Keratinocyte (primary cell): ENCODE measurements at regions not wholly inside any gene's neighbourhood (a gene's known extent, or its start where the extent isn't known, plus 50 kb on each side); places are given as distances from the start of the nearest gene placed in this dataset.

Experiments
- DNase-seq: peaks from one replicate; pipeline ENCODE4 v3.0.0-alpha.2; 2011; ENCODE audit warnings: low read depth, missing footprints, low spot score
- FAIRE-seq: peaks from 2 replicates; lab custom pipeline; 2011; peaks lifted over from hg19 to GRCh38; lab: Jason Lieb, UNC
- H2AFZ ChIP-seq: 2 replicates; pipeline ENCODE4 v1.6.0; 2012; ENCODE audit warnings: low read length, control low read depth, inconsistent platforms; ENCODE audit not compliant: control insufficient read depth
- H3K27ac ChIP-seq: 2 replicates; pipeline ENCODE4 v1.5.1; 2011; ENCODE audit warnings: low read length; ENCODE audit not compliant: control insufficient read depth, insufficient read depth
- H3K27me3 ChIP-seq: 3 replicates; pipeline ENCODE4 v1.6.0; 2011; ENCODE audit warnings: low read length; ENCODE audit not compliant: control insufficient read depth, insufficient read depth; ENCODE audit errors: extremely low read depth
- H3K36me3 ChIP-seq, 2 experiments: 2 replicates in 1 of 2; 3 replicates in 1 of 2; pipeline ENCODE4 v1.5.1; 2011; ENCODE audit warnings: low read length in 2 of 2, mild to moderate bottlenecking in 1 of 2; ENCODE audit not compliant: control insufficient read depth in 2 of 2, insufficient read depth in 2 of 2; ENCODE audit errors: extremely low read depth in 1 of 2
- H3K4me1 ChIP-seq: 3 replicates; pipeline ENCODE4 v1.5.1; 2011; ENCODE audit warnings: low read length; ENCODE audit not compliant: control insufficient read depth, insufficient read depth; ENCODE audit errors: extremely low read depth
- H3K4me2 ChIP-seq: 3 replicates; pipeline ENCODE4 v1.6.0; 2011; ENCODE audit warnings: low read depth, low read length; ENCODE audit not compliant: control insufficient read depth, insufficient read depth; ENCODE audit errors: extremely low read depth
- H3K4me3 ChIP-seq, 3 experiments: fragments of 200-600 bp in 1 of 3; sonication (generic) in 1 of 3; 2 replicates in 2 of 3; 3 replicates in 1 of 3; pipeline ENCODE4 v1.5.1; 2011 to 2016; ENCODE audit warnings: low read length in 3 of 3, mild to moderate bottlenecking in 3 of 3, control low read depth in 2 of 3, inconsistent platforms in 1 of 3, low read depth in 1 of 3, mixed read lengths in 1 of 3, mixed run types in 1 of 3, moderate library complexity in 1 of 3; ENCODE audit not compliant: control insufficient read depth in 2 of 3, insufficient read depth in 2 of 3; ENCODE audit errors: extremely low read depth in 1 of 3
- H3K79me2 ChIP-seq: 2 replicates; pipeline ENCODE4 v1.6.0; 2012; ENCODE audit warnings: low read length; ENCODE audit not compliant: control insufficient read depth, insufficient read depth
- H3K9ac ChIP-seq: 3 replicates; pipeline ENCODE4 v1.6.0; 2011; ENCODE audit warnings: low read length; ENCODE audit not compliant: control insufficient read depth, insufficient read depth; ENCODE audit errors: extremely low read depth
- H3K9me1 ChIP-seq: 3 replicates; pipeline ENCODE4 v1.6.0; 2011; ENCODE audit warnings: low read length; ENCODE audit not compliant: control insufficient read depth, insufficient read depth; ENCODE audit errors: extremely low read depth
- H3K9me3 ChIP-seq: 2 replicates; pipeline ENCODE4 v1.5.1; 2012; ENCODE audit warnings: low read depth, low read length; ENCODE audit not compliant: control insufficient read depth
- H4K20me1 ChIP-seq: 3 replicates; pipeline ENCODE4 v1.6.0; 2011; ENCODE audit warnings: low read length; ENCODE audit not compliant: control insufficient read depth, insufficient read depth; ENCODE audit errors: extremely low read depth
- EZH2 ChIP-seq: IDR thresholded peaks from one replicate; pipeline ENCODE4 v1.6.1; 2012; ENCODE audit warnings: inconsistent platforms, mild to moderate bottlenecking, low read length, moderate library complexity
- dilution Hi-C: fragments of 300-500 bp; cut with MboI; formaldehyde crosslinking; loops from one replicate; pipeline ENCODE4 v1.7.0; 2020; ENCODE audit warnings: low sequenced_read_pairs; ENCODE audit not compliant: extremely low pct_ligation_motif_present
- TF ChIP-seq, protein P1 (sequence below), 3 experiments: IDR thresholded peaks in 1 of 3; conservative IDR thresholded peaks in 1 of 3; optimal IDR thresholded peaks in 1 of 3; 2 replicates in 2 of 3; 3 replicates in 1 of 3; pipeline versions ENCODE3 to v1.5.1; 2011; ENCODE audit warnings: low read length in 3 of 3, mild to moderate bottlenecking in 3 of 3, moderate library complexity in 2 of 3, control low read depth in 1 of 3, inconsistent platforms in 1 of 3; ENCODE audit not compliant: insufficient read depth in 2 of 3; ENCODE audit errors: extremely low read depth in 1 of 3

DNA sequence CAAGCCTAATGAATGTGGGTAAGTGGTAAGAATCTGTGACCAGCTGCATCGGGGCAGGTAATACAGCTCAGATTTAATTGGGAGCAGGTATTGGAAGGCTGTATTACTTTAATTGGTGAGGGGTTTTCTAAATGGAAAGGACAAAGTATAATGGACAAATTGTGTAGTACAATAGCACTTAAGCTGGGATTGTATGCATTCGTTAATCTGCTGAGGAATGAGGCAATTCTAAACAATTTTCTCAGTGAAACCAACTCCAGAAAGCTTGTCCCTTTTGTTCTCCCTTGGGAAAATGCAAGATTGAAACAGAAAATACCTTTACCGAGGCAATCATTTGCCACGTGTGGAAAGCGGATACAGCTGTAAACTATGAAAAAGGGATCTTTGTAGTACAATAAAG lies 801.6 kb upstream of the POU3F3 start:
- no peak for FAIRE-seq

GRCh38 chr2:104056451-104056850 lies 797.5 kb upstream of the POU3F3 start:
- no peak overlapping the region for H3K9ac ChIP-seq
- FAIRE-seq (no peak), DNase-seq (no peak)
- H3K36me3 ChIP-seq, result no peaks in the 10 kb centered on the region
- H4K20me1 ChIP-seq, result no peaks in the 10 kb centered on the region
- H3K4me3 ChIP-seq, result no peak overlapping the region
- no peak overlapping the region for H2AFZ ChIP-seq
- dilution Hi-C loops, result no loop called here
- H3K9me1 ChIP-seq, result no peaks in the 10 kb centered on the region
- no peak for TF ChIP-seq EZH2
- TF ChIP-seq, protein P1, sequence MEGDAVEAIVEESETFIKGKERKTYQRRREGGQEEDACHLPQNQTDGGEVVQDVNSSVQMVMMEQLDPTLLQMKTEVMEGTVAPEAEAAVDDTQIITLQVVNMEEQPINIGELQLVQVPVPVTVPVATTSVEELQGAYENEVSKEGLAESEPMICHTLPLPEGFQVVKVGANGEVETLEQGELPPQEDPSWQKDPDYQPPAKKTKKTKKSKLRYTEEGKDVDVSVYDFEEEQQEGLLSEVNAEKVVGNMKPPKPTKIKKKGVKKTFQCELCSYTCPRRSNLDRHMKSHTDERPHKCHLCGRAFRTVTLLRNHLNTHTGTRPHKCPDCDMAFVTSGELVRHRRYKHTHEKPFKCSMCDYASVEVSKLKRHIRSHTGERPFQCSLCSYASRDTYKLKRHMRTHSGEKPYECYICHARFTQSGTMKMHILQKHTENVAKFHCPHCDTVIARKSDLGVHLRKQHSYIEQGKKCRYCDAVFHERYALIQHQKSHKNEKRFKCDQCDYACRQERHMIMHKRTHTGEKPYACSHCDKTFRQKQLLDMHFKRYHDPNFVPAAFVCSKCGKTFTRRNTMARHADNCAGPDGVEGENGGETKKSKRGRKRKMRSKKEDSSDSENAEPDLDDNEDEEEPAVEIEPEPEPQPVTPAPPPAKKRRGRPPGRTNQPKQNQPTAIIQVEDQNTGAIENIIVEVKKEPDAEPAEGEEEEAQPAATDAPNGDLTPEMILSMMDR (optimal IDR thresholded peaks at IDR 0.05 in 1 of 3, IDR thresholded peaks at IDR 0.05 in 1 of 3, conservative IDR thresholded peaks at IDR 0.05 in 1 of 3; ENCODE audit: extremely low read depth in 1 of 3, insufficient read depth in 2 of 3, low read length in 3 of 3), result no peak
- no peak overlapping the region for H3K27ac ChIP-seq
- no peaks in the 10 kb centered on the region for H3K4me1 ChIP-seq
- H3K79me2 ChIP-seq, result no peaks in the 10 kb centered on the region
- no peaks in the 10 kb centered on the region for H3K9me3 ChIP-seq
- H3K27me3 ChIP-seq, result no peaks in the 10 kb centered on the region
- no peak overlapping the region for H3K4me2 ChIP-seq

More for the DNA sequence above, 801.6 kb upstream of the POU3F3 start:
- Histone ChIP-seq H3K4me2 (no peak overlapping the region), H3K9me1 (no peaks in the 10 kb centered on the region), H4K20me1 (no peaks in the 10 kb centered on the region), H3K27me3 (no peaks in the 10 kb centered on the region), H3K79me2 (no peaks in the 10 kb centered on the region), H3K36me3 (no peaks in the 10 kb centered on the region), H3K9me3 (no peaks in the 10 kb centered on the region), H3K4me1 (no peaks in the 10 kb centered on the region), H3K4me3 (no peak overlapping the region), H2AFZ (no peak overlapping the region), H3K9ac (no peak overlapping the region), H3K27ac (no peak overlapping the region)
- dilution Hi-C loops, result no loop called here
- no peak for TF ChIP-seq EZH2
- TF ChIP-seq, protein P1 (optimal IDR thresholded peaks at IDR 0.05 in 1 of 3, IDR thresholded peaks at IDR 0.05 in 1 of 3, conservative IDR thresholded peaks at IDR 0.05 in 1 of 3; ENCODE audit: extremely low read depth in 1 of 3, insufficient read depth in 2 of 3, low read length in 3 of 3), result no peak
- no peak for DNase-seq
